GM10248 (cell line): ENCODE measurements at regions not wholly inside any gene's neighbourhood (a gene's known extent, or its start where the extent isn't known, plus 50 kb on each side); places are given as distances from the start of the nearest gene placed in this dataset.

Experiments
- CTCF ChIA-PET: fragments of 300-600 bp; sonication (Branson Sonifier 250); formaldehyde crosslinking; extraction: SDS; loops from one replicate; lab custom pipeline; 2021; ENCODE audit warnings: antibody characterized with exemption; lab: Yijun Ruan, JAX
- POLR2A ChIA-PET: fragments of 350-650 bp; sonication (Branson Sonifier 250); formaldehyde crosslinking; extraction: SDS; loops from one replicate; lab custom pipeline; 2020; ENCODE audit warnings: antibody characterized with exemption; lab: Yijun Ruan, JAX
- DNase-seq: peaks from one replicate; pipeline ENCODE4 v3.0.0; 2012; ENCODE audit errors: extremely low spot score
- CTCF ChIP-seq: IDR thresholded peaks from 2 replicates; pipeline ENCODE4 v1.5.1; 2012; ENCODE audit warnings: mild to moderate bottlenecking, low read depth; ENCODE audit errors: extremely low read depth, missing control alignments, control extremely low read depth

GRCh38 chr17:52947418-52947817 is 788.9 kb upstream of the CA10 start:
- CTCF ChIA-PET, result no interaction called here
- POLR2A ChIA-PET, result no interaction called here
- DNase-seq, result no peak

GRCh38 chr17:52938623-52939230 is 780.2 kb upstream of the CA10 start:
- POLR2A ChIA-PET, result no interaction called here
- no peak for TF ChIP-seq CTCF
- CTCF ChIA-PET, result interaction anchor here (1.3 kb wide), 1 partner anchor 13 kb away, joined by 3 read pairs; no protein-coding TSS in a partner anchor
- DNase-seq, result no peak

More at GRCh38 chr17:52947418-52947817, 788.9 kb upstream of the CA10 start:
- no peak for TF ChIP-seq CTCF

- no peak for DNase-seq
- CTCF ChIA-PET, result no interaction called here
- POLR2A ChIA-PET, result no interaction called here
- TF ChIP-seq CTCF, result no peak
Measured at GRCh38 chr17:52930581-52930980, 772.1 kb upstream of the CA10 start.

GRCh38 chr17:52930145-52930544 is 771.6 kb upstream of the CA10 start:
- ChIA-PET POLR2A (no interaction called here), CTCF (no interaction called here)
- DNase-seq, result no peak
- no peak for TF ChIP-seq CTCF

GRCh38 chr17:52923658-52924057 is 765.1 kb upstream of the CA10 start:
- ChIA-PET CTCF (no interaction called here), POLR2A (no interaction called here)
- DNase-seq, result no peak
- TF ChIP-seq CTCF, result no peak

- ChIA-PET CTCF (no interaction called here), POLR2A (no interaction called here)
- no peak for TF ChIP-seq CTCF
- no peak for DNase-seq
Measured at GRCh38 chr17:52899235-52899634, 740.7 kb upstream of the CA10 start.
